ENCODE measurements at regions not wholly inside any gene's neighbourhood (a gene's known extent, or its start where the extent isn't known, plus 50 kb on each side); places are given as distances from the start of the nearest gene placed in this dataset.

DNA sequence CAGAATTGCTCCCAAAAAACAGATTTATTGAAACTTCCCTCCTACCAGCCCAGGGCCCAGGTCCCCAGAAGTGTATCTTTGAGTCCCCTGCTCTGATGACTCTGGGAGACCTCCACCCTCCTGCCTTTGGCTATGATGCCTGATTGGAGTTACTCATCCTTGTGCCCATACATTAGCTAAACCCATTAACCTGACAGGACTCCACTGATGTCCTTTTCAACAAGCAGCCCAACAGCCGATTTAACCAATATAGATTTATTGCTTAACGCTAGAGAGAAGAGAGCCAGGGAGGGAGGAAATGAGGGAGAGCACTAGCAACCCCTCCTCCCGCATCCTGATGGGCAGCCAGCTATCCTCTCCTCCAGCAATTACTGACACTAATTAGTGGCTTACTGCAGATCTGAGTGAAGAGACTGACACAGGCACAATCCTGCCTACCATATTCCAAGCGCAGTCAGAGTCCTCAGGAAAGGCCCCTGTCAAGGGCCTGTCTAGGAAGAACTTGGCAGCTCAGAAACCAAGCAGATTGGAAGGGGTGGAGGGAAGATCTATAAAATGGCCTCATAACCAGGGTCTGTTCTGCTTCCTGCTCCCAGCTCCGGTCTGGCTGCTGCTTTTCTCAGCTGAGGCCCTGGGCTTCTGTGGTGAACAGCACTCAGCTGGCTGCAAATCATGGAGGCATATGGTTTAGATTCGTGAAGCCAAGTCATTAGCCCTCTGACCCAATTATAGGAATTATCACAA, 484.5 kb upstream of the DAB1 start:
- peak; percentile 36 for DNase-seq
- no peaks in the 10 kb centered on the region for H3F3A ChIP-seq (replicated peaks; ENCODE audit: insufficient read depth)
- no peak overlapping the region for H3K4me3 ChIP-seq (ENCODE audit: low read depth in 2 of 2, low read length in 1 of 2)
- 58% methylated on average over 6 of the region's 6 CpGs for whole genome bisulfite sequencing (ENCODE audit: low lambda C conversion rate)
- POLR2A ChIA-PET = interaction anchor here (1.0 kb wide), 1 partner anchor 10 kb away, joined by 3 read pairs; no protein-coding TSS in a partner anchor
- CTCF ChIA-PET = no interaction called here
- peak overlapping the region in 1 of 2 experiments; percentile 87; a peak in 2 of 4 replicates for H3K27ac ChIP-seq (ENCODE audit: low read depth in 2 of 2, low read length in 1 of 2)
- no peaks in the 10 kb centered on the region for H3K9me3 ChIP-seq
- H3K9ac ChIP-seq = no peak overlapping the region
- H3K9me2 ChIP-seq = no peaks in the 10 kb centered on the region
- H3K27me3 ChIP-seq (ENCODE audit: insufficient read depth) = no peaks in the 10 kb centered on the region
- no peak overlapping the region for H2AFZ ChIP-seq (ENCODE audit: low read depth)
- no peaks in the 10 kb centered on the region for H3K79me2 ChIP-seq (ENCODE audit: insufficient read depth)
- no peak overlapping the region for H3K4me2 ChIP-seq
- peaks cover 0 to 11% of the 10 kb centered on the region in 2 experiments; a peak in 1 of 4 replicates for H3K4me1 ChIP-seq (ENCODE audit: control insufficient read depth in 1 of 2, insufficient read depth in 2 of 2, low read depth in 1 of 2, low read length in 1 of 2)
- H4K20me1 ChIP-seq (ENCODE audit: insufficient read depth) = no peaks in the 10 kb centered on the region
- TF ChIP-seq SIN3A (IDR thresholded peaks at IDR 0.05; ENCODE audit: borderline replicate concordance, low read depth, low read length) = no peak
- no peak for TF ChIP-seq YY1 (IDR thresholded peaks at IDR 0.05; ENCODE audit: low read depth)
- no peak for TF ChIP-seq MXI1 (IDR thresholded peaks at IDR 0.05; ENCODE audit: low read depth, low read length)
- TF ChIP-seq, protein P1, sequence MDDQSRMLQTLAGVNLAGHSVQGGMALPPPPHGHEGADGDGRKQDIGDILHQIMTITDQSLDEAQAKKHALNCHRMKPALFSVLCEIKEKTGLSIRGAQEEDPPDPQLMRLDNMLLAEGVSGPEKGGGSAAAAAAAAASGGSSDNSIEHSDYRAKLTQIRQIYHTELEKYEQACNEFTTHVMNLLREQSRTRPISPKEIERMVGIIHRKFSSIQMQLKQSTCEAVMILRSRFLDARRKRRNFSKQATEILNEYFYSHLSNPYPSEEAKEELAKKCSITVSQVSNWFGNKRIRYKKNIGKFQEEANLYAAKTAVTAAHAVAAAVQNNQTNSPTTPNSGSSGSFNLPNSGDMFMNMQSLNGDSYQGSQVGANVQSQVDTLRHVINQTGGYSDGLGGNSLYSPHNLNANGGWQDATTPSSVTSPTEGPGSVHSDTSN (IDR thresholded peaks at IDR 0.05) = no peak
- TF ChIP-seq CHD2 (IDR thresholded peaks at IDR 0.05; ENCODE audit: low read length, partially characterized antibody) = no peak
- TF ChIP-seq NRF1 (IDR thresholded peaks at IDR 0.05; ENCODE audit: low read depth, low read length) = no peak
- TF ChIP-seq, protein P2, sequence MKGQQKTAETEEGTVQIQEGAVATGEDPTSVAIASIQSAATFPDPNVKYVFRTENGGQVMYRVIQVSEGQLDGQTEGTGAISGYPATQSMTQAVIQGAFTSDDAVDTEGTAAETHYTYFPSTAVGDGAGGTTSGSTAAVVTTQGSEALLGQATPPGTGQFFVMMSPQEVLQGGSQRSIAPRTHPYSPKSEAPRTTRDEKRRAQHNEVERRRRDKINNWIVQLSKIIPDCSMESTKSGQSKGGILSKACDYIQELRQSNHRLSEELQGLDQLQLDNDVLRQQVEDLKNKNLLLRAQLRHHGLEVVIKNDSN (IDR thresholded peaks at IDR 0.05; ENCODE audit: borderline replicate concordance, low read depth) = no peak
- no peak for TF ChIP-seq EP300 (IDR thresholded peaks at IDR 0.05; ENCODE audit: borderline replicate concordance in 1 of 2, low read depth in 1 of 2, low read length in 1 of 2)
- TF ChIP-seq GABPA (IDR thresholded peaks at IDR 0.05; ENCODE audit: low read depth) = no peak
- TF ChIP-seq RAD21 (IDR thresholded peaks at IDR 0.05; ENCODE audit: low read length) = no peak
- no peak for TF ChIP-seq MEF2A (IDR thresholded peaks at IDR 0.05; ENCODE audit: borderline replicate concordance, low read depth)
- TF ChIP-seq, protein P3, sequence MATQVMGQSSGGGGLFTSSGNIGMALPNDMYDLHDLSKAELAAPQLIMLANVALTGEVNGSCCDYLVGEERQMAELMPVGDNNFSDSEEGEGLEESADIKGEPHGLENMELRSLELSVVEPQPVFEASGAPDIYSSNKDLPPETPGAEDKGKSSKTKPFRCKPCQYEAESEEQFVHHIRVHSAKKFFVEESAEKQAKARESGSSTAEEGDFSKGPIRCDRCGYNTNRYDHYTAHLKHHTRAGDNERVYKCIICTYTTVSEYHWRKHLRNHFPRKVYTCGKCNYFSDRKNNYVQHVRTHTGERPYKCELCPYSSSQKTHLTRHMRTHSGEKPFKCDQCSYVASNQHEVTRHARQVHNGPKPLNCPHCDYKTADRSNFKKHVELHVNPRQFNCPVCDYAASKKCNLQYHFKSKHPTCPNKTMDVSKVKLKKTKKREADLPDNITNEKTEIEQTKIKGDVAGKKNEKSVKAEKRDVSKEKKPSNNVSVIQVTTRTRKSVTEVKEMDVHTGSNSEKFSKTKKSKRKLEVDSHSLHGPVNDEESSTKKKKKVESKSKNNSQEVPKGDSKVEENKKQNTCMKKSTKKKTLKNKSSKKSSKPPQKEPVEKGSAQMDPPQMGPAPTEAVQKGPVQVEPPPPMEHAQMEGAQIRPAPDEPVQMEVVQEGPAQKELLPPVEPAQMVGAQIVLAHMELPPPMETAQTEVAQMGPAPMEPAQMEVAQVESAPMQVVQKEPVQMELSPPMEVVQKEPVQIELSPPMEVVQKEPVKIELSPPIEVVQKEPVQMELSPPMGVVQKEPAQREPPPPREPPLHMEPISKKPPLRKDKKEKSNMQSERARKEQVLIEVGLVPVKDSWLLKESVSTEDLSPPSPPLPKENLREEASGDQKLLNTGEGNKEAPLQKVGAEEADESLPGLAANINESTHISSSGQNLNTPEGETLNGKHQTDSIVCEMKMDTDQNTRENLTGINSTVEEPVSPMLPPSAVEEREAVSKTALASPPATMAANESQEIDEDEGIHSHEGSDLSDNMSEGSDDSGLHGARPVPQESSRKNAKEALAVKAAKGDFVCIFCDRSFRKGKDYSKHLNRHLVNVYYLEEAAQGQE (IDR thresholded peaks at IDR 0.05; ENCODE audit: low read depth, low read length) = no peak
- TF ChIP-seq, protein P4, sequence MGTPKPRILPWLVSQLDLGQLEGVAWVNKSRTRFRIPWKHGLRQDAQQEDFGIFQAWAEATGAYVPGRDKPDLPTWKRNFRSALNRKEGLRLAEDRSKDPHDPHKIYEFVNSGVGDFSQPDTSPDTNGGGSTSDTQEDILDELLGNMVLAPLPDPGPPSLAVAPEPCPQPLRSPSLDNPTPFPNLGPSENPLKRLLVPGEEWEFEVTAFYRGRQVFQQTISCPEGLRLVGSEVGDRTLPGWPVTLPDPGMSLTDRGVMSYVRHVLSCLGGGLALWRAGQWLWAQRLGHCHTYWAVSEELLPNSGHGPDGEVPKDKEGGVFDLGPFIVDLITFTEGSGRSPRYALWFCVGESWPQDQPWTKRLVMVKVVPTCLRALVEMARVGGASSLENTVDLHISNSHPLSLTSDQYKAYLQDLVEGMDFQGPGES (IDR thresholded peaks at IDR 0.05; ENCODE audit: low read depth, low read length) = no peak
- TF ChIP-seq, protein P5, sequence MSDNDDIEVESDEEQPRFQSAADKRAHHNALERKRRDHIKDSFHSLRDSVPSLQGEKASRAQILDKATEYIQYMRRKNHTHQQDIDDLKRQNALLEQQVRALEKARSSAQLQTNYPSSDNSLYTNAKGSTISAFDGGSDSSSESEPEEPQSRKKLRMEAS (IDR thresholded peaks at IDR 0.05; ENCODE audit: low read depth) = no peak
- TF ChIP-seq RXRA (IDR thresholded peaks at IDR 0.05; ENCODE audit: borderline replicate concordance, low read depth) = no peak
- no peak for TF ChIP-seq POLR2AphosphoS5 (IDR thresholded peaks at IDR 0.05; ENCODE audit: low read depth, low read length)
- TF ChIP-seq RCOR1 (IDR thresholded peaks at IDR 0.05; ENCODE audit: low read length) = no peak
- no peaks in the 10 kb centered on the region for H3K36me3 ChIP-seq (replicated peaks in 1 of 2; ENCODE audit: control insufficient read depth in 1 of 2, insufficient read depth in 2 of 2, low read length in 1 of 2)

Data from SK-N-SH (cell line).